Muscle of arm (tissue), 1 donor: ENCODE measurements at regions not wholly inside any gene's neighbourhood (a gene's known extent, or its start where the extent isn't known, plus 50 kb on each side); places are given as distances from the start of the nearest gene placed in this dataset.
"Not testable (repeated sequence)": the region's sequence is repeated elsewhere in the genome, so short reads cannot be mapped to it uniquely, and the experiment has no call there.

Source experiments
- DNase-seq: peaks from one replicate; pipeline ENCODE4 v3.0.0-alpha.2; 2013

GRCh38 chr10:64416011-64416410 lies 894.8 kb downstream of the REEP3 start:
- DNase-seq, result no peak

GRCh38 chr10:64419461-64419860 lies 898.3 kb downstream of the REEP3 start:
- DNase-seq, result no peak

GRCh38 chr10:64426745-64427144 lies 905.5 kb downstream of the REEP3 start:
- DNase-seq, result no peak

- DNase-seq, result no peak
Observed at GRCh38 chr10:64430690-64431323, 909.6 kb downstream of the REEP3 start.

GRCh38 chr10:64441872-64442271 lies 920.7 kb downstream of the REEP3 start:
- not testable (repeated sequence) for DNase-seq

- no peak for DNase-seq
Observed at GRCh38 chr10:64444163-64444562, 923.0 kb downstream of the REEP3 start.

GRCh38 chr10:64444564-64444963 lies 923.4 kb downstream of the REEP3 start:
- DNase-seq, result no peak

GRCh38 chr10:64449603-64450002 lies 928.4 kb downstream of the REEP3 start:
- DNase-seq, result no peak

GRCh38 chr10:64450312-64450711 lies 929.1 kb downstream of the REEP3 start:
- no peak for DNase-seq

GRCh38 chr10:64454962-64455361 lies 933.8 kb downstream of the REEP3 start:
- DNase-seq, result no peak

GRCh38 chr10:64458306-64458705 lies 937.1 kb downstream of the REEP3 start:
- DNase-seq, result no peak

- no peak for DNase-seq
Observed at GRCh38 chr10:64463406-64463805, 942.2 kb downstream of the REEP3 start.

- no peak for DNase-seq
Observed at GRCh38 chr10:64465653-64466052, 944.5 kb downstream of the REEP3 start.

GRCh38 chr10:64468219-64468618 lies 947.0 kb downstream of the REEP3 start:
- DNase-seq, result no peak

GRCh38 chr10:64476506-64476905 lies 955.3 kb downstream of the REEP3 start:
- no peak for DNase-seq

- DNase-seq, result no peak
Observed at GRCh38 chr10:64477791-64478190, 956.6 kb downstream of the REEP3 start.

GRCh38 chr10:64484811-64485330 lies 963.7 kb downstream of the REEP3 start:
- DNase-seq, result no peak

GRCh38 chr10:64486149-64486548 lies 964.9 kb downstream of the REEP3 start:
- DNase-seq, result no peak

- no peak for DNase-seq
Observed at GRCh38 chr10:64486901-64487300, 965.7 kb downstream of the REEP3 start.

GRCh38 chr10:64494901-64495300 lies 973.7 kb downstream of the REEP3 start:
- DNase-seq, result no peak

- no peak for DNase-seq
Observed at GRCh38 chr10:64497306-64497705, 976.1 kb downstream of the REEP3 start.

GRCh38 chr10:64501807-64502206 lies 980.6 kb downstream of the REEP3 start:
- no peak for DNase-seq

- no peak for DNase-seq
Observed at GRCh38 chr10:64502936-64503335, 981.7 kb downstream of the REEP3 start.

GRCh38 chr10:64503429-64503828 lies 982.2 kb downstream of the REEP3 start:
- DNase-seq, result no peak
